Endothelial cell of umbilical vein (primary cell): ENCODE measurements at regions not wholly inside any gene's neighbourhood (a gene's known extent, or its start where the extent isn't known, plus 50 kb on each side); places are given as distances from the start of the nearest gene placed in this dataset.

Experiments
- BruUV-seq: library from RNA; stranded (reverse); fragments of 400-500 nt; replicated peaks from 2 replicates; lab custom pipeline; 2021; lab: Mats Ljungman, UMichigan
- CTCF ChIA-PET: fragments of 300-600, 350-600 bp; sonication (Branson Sonifier 250); formaldehyde crosslinking; loops from one replicate; lab custom pipeline; 2021; ENCODE audit warnings: antibody characterized with exemption, inconsistent platforms; lab: Charles Lee
- POLR2A ChIA-PET: fragments of 300-600, 350-600 bp; sonication (Branson Sonifier 250); formaldehyde crosslinking; loops from one replicate; lab custom pipeline; 2021; ENCODE audit warnings: antibody characterized with exemption, inconsistent platforms; lab: Charles Lee
- DNase-seq: peaks from one replicate; pipeline ENCODE4 v3.0.0-alpha.2; 2011; ENCODE audit warnings: low read depth, low spot score
- FAIRE-seq: peaks from 2 replicates; lab custom pipeline; 2011; peaks lifted over from hg19 to GRCh38; lab: Jason Lieb, UNC
- H2AFZ ChIP-seq: 2 replicates; pipeline ENCODE4 v1.6.0; 2012; ENCODE audit warnings: low read depth, low read length, control low read depth, inconsistent platforms
- H3K27ac ChIP-seq: 2 replicates; pipeline ENCODE4 v1.5.1; 2011; ENCODE audit warnings: low read depth, mild to moderate bottlenecking, control low read depth, low read length, moderate library complexity; ENCODE audit not compliant: insufficient read depth
- H3K27me3 ChIP-seq, 2 experiments: 2 replicates each; pipeline versions ENCODE4 v1.6.0 to v1.6.1; 2011; ENCODE audit warnings: low read length in 2 of 2, mixed read lengths in 1 of 2; ENCODE audit not compliant: control insufficient read depth in 2 of 2, insufficient read depth in 2 of 2
- H3K36me3 ChIP-seq, 2 experiments: 2 replicates in 1 of 2; 3 replicates in 1 of 2; pipeline ENCODE4 v1.5.1; 2011; ENCODE audit warnings: low read length in 2 of 2, mild to moderate bottlenecking in 1 of 2, moderate library complexity in 1 of 2; ENCODE audit not compliant: control insufficient read depth in 2 of 2, insufficient read depth in 2 of 2; ENCODE audit errors: extremely low read depth in 1 of 2
- H3K4me1 ChIP-seq: 3 replicates; pipeline ENCODE4 v1.5.1; 2011; ENCODE audit warnings: mild to moderate bottlenecking, low read length; ENCODE audit not compliant: control insufficient read depth, insufficient read depth; ENCODE audit errors: extremely low read depth
- H3K4me2 ChIP-seq: 2 replicates; pipeline ENCODE4 v1.6.1; 2011; ENCODE audit warnings: low read length, control low read depth, mixed read lengths; ENCODE audit not compliant: insufficient read depth
- H3K4me3 ChIP-seq, 3 experiments: fragments of 200-600 bp in 1 of 3; sonication (generic), shearing (Covaris generic) in 1 of 3; replicated peaks in 1 of 3; 2 replicates each; pipeline ENCODE4 v1.5.1; 2011 to 2016; ENCODE audit warnings: control low read depth in 3 of 3, low read length in 3 of 3, mild to moderate bottlenecking in 2 of 3, inconsistent platforms in 1 of 3, low read depth in 1 of 3, moderate library complexity in 1 of 3; ENCODE audit not compliant: insufficient read depth in 1 of 3
- H3K79me2 ChIP-seq: 2 replicates; pipeline ENCODE4 v1.6.0; 2012; ENCODE audit warnings: low read length, inconsistent platforms; ENCODE audit not compliant: control insufficient read depth, insufficient read depth
- H3K9ac ChIP-seq: replicated peaks from 2 replicates; pipeline ENCODE3; 2011; ENCODE audit warnings: low read length, control low read depth; ENCODE audit not compliant: insufficient read depth; ENCODE audit errors: extremely low read depth
- H3K9me1 ChIP-seq: replicated peaks from 3 replicates; pipeline ENCODE4 v1.6.0; 2011; ENCODE audit warnings: mild to moderate bottlenecking, low read length; ENCODE audit not compliant: control insufficient read depth, insufficient read depth; ENCODE audit errors: extremely low read depth
- H3K9me3 ChIP-seq: replicated peaks from 2 replicates; pipeline ENCODE4 v1.5.1; 2012; ENCODE audit warnings: low read length, inconsistent platforms; ENCODE audit not compliant: control insufficient read depth, insufficient read depth
- H4K20me1 ChIP-seq: replicated peaks from 2 replicates; pipeline ENCODE3; 2011; ENCODE audit warnings: mild to moderate bottlenecking, low read length; ENCODE audit not compliant: control insufficient read depth, insufficient read depth; ENCODE audit errors: extremely low read depth
- CTCF ChIP-seq, 2 donors: IDR thresholded peaks; 1 replicate in 1 of 2; 2 replicates in 1 of 2; pipeline ENCODE4 v1.5.1; 2011; ENCODE audit warnings: low read length in 2 of 2, mild to moderate bottlenecking in 2 of 2, moderate library complexity in 2 of 2, control low read depth in 1 of 2, inconsistent platforms in 1 of 2, low read depth in 1 of 2; ENCODE audit not compliant: insufficient read depth in 1 of 2; ENCODE audit errors: extremely low read depth in 1 of 2
- EZH2 ChIP-seq: IDR thresholded peaks from 2 replicates; pipeline ENCODE4 v1.6.1; 2012; ENCODE audit warnings: borderline replicate concordance, low read depth, mild to moderate bottlenecking, moderate library complexity, low read length, inconsistent platforms; ENCODE audit not compliant: severe bottlenecking
- FOS ChIP-seq: IDR thresholded peaks from 2 replicates; pipeline ENCODE4 v1.6.1; 2011; ENCODE audit warnings: mild to moderate bottlenecking, low read length, moderate library complexity, borderline replicate concordance; ENCODE audit not compliant: insufficient read depth
- GATA2 ChIP-seq: IDR thresholded peaks from 2 replicates; pipeline ENCODE4 v1.7.0; 2011; ENCODE audit warnings: low read depth, mild to moderate bottlenecking, moderate library complexity, mixed read lengths, low read length; ENCODE audit not compliant: insufficient read length, insufficient read depth
- JUN ChIP-seq: IDR thresholded peaks from 2 replicates; pipeline ENCODE4 v1.6.1; 2011; ENCODE audit warnings: borderline replicate concordance, low read depth; ENCODE audit not compliant: insufficient read length, insufficient read depth
- MAX ChIP-seq: IDR thresholded peaks from 2 replicates; pipeline ENCODE4 v1.6.1; 2011; ENCODE audit not compliant: insufficient read depth, insufficient read length
- MYC ChIP-seq: IDR thresholded peaks from one replicate; pipeline ENCODE4 v1.6.1; 2011; ENCODE audit warnings: mild to moderate bottlenecking, low read depth, low read length
- POLR2A ChIP-seq: IDR thresholded peaks from 2 replicates; pipeline ENCODE4 v1.6.1; 2012; ENCODE audit warnings: low read depth, mild to moderate bottlenecking, control low read depth, low read length
- POLR2AphosphoS5 ChIP-seq: IDR thresholded peaks from 2 replicates; pipeline ENCODE4 v1.6.1; 2012; ENCODE audit warnings: low read depth, mild to moderate bottlenecking, control low read depth, low read length, moderate library complexity; ENCODE audit not compliant: insufficient read depth
- dilution Hi-C: fragments of 300-500 bp; cut with MboI; formaldehyde crosslinking; loops from one replicate; pipeline ENCODE4 v1.15.0; 2019; ENCODE audit warnings: low sequenced_read_pairs; ENCODE audit not compliant: extremely low pct_ligation_motif_present
- intact Hi-C: fragments of 100-400 bp; cut with micrococcal nuclease; formaldehyde crosslinking; loops from one replicate; pipeline ENCODE4 v1.10.0; 2022

GRCh38 chr6:144885817-144886216 is 600.7 kb downstream of the UTRN start:
- Histone ChIP-seq H3K9me3 (no peaks in the 10 kb centered on the region), H3K27me3 (no peaks in the 10 kb centered on the region), H4K20me1 (no peaks in the 10 kb centered on the region), H3K4me2 (no peak overlapping the region), H3K4me1 (no peaks in the 10 kb centered on the region), H3K79me2 (no peaks in the 10 kb centered on the region), H3K9ac (no peak overlapping the region), H3K36me3 (no peaks in the 10 kb centered on the region), H3K9me1 (no peaks in the 10 kb centered on the region), H3K4me3 (no peak overlapping the region), H3K27ac (no peak overlapping the region), H2AFZ (no peak overlapping the region)
- no peak for TF ChIP-seq CTCF (IDR thresholded peaks at IDR 0.05; ENCODE audit: extremely low read depth in 1 of 2, insufficient read depth in 1 of 2, low read depth in 1 of 2, low read length in 2 of 2)
- no peak for TF ChIP-seq GATA2
- no peak for TF ChIP-seq MAX
- TF ChIP-seq POLR2A = no peak
- no peak for TF ChIP-seq POLR2AphosphoS5
- TF ChIP-seq FOS = no peak
- TF ChIP-seq EZH2 = no peak
- TF ChIP-seq MYC = no peak
- no peak for TF ChIP-seq JUN
- dilution Hi-C loops (no loop called here), intact Hi-C loops (no loop called here)
- DNase-seq (no peak), FAIRE-seq (no peak)
- ChIA-PET CTCF (no interaction called here), POLR2A (no interaction called here)
- BruUV-seq = no TSS peak
